NOMO-1 (cell line): ENCODE measurements at regions not wholly inside any gene's neighbourhood (a gene's known extent, or its start where the extent isn't known, plus 50 kb on each side); places are given as distances from the start of the nearest gene placed in this dataset.

Experiments used
- DNase-seq, 2 experiments: peaks; one replicate each; lab custom pipeline; 2025; ENCODE audit not compliant: unreplicated experiment in 2 of 2; lab: John Stamatoyannopoulos, UW

DNA sequence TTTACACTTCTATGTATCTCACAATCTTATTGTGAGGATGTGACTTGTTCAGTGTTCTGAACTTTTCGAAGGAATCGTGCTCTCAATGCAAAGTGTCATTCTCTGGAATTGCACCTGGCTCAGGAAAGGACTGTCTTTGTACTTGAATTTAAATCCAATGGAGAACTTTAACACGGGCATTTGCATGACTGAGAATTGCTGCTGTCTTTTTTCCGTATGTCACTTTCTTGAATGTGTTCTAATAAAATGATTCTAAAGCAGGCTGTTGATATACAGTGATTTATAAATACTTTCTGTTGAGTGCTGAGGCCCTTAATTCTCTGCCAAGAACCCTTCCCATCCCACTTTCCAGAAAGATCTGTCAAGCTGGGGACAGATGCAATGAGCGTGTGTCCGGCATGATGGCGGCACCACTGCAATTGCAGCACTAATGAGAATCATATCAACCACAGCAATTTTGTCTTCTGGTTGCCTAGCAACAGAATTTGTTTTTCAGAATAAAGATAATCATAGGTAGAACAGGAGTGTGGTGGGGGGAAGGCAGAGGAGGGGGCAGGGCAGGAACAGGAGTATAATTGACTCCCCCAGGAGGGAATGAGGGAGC is 210.6 kb upstream of the UMPS start:
- DNase-seq = no peak

GRCh38 chr3:124520970-124521369 is 209.3 kb upstream of the UMPS start:
- DNase-seq = no peak

GRCh38 chr3:124522082-124522625 is 208.1 kb upstream of the UMPS start:
- no peak for DNase-seq

DNA sequence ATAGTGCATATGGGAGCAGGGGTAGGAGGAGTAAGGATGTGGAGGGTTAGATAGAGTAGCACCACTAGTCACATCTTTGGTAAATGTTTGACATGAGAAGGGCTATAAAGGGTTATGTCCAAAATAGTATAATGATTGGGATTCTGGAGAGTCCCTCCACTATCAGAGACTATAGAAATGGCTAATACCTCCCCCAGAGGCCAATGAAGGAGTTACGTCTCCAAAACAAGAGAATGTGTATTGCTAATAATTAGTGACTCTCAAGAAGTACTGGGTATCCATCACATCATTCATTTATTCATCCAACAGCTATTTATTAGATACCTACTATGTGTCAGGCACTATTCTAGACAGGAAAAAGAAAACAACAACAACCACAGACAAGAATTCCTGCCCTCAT is 203.7 kb upstream of the UMPS start:
- no peak for DNase-seq

DNA sequence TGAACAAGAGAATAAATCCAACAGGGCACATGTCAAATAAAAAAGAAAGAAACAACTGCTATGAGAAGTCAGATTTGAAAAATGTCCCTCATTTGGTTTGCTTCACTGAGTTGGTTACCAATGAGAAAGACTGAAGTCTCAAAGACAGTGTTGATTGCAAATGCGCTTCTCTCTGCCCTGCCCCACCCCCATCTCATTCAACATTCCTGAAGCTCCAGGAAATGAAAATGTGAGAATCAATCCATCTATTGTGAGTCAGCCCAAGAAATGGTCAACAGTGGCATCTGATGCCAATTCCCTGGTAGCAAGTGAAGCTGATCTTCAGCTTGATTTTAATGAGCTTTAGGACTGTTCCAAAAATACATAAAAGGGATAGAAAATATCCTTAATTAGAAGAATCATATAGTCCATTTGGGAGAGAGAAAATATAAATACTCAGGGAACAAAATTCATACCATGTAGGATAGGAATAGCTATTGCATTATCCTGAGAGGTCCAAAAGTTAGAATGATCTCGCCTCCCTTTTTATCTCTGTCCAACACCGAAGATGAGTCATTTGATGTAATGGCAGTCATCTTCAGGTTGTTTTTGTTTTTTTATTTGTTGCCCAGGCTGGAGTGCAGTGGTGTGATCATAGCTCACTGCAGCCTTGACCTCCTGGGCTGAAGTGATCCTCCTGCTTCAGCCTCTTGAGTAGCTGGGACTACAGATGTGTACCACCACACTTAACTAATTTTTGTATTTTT is 200.3 kb upstream of the UMPS start:
- no peak for DNase-seq

- no peak for DNase-seq
Observed at GRCh38 chr3:124530916-124531315, 199.3 kb upstream of the UMPS start.

GRCh38 chr3:124532071-124532470 is 198.2 kb upstream of the UMPS start:
- DNase-seq = no peak

- no peak for DNase-seq
Observed at GRCh38 chr3:124535306-124535705, 194.9 kb upstream of the UMPS start.

- no peak for DNase-seq
Observed at GRCh38 chr3:124540550-124541211, 189.6 kb upstream of the UMPS start.

GRCh38 chr3:124542214-124542869 is 187.9 kb upstream of the UMPS start:
- peak in 1 of 2 experiments; percentile 9 for DNase-seq

DNA sequence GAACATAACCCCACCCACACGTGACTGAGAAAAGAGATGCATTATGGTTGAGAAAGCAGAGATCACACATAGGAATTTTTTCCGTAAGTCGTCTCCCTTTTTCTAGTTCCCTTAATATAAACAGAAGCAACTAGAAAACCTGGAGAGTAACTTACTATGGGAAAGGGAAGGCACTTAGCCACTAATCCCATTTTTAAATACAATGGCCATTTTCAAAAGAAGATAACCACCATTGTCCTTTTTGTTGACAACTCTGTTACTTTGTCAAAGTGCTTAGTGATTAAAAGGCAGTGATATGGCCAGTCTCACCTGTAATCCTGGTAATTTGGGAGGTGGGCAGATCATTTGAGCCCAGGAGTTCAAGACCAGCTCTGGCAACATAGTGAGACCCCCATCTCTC is 184.4 kb upstream of the UMPS start:
- DNase-seq = no peak

GRCh38 chr3:124552224-124552623 is 178.0 kb upstream of the UMPS start:
- no peak for DNase-seq

DNA sequence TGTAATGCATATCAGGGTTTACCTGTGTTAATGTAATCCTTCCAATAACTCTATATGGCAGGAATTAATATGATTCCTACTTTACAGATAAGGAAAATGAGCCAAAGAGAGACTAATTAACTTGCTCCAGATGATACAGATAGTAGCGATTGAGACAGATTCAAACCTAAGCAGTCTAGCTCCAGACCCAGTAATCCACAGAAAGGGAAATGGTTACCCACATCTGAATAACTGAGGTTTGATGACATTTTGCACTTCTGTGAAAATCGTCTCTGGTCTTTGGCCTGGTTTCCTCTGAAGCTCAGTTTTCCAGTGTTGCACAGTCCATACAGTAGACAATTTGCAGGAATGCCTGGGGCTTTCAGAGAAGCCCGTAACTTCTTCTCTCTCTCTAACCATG is 177.1 kb upstream of the UMPS start:
- DNase-seq = no peak

- DNase-seq = no peak
Observed at GRCh38 chr3:124556636-124557035, 173.6 kb upstream of the UMPS start.

GRCh38 chr3:124557433-124558232 is 172.6 kb upstream of the UMPS start:
- no peak for DNase-seq

GRCh38 chr3:124558991-124559845 is 171.0 kb upstream of the UMPS start:
- DNase-seq = no peak

- peak; percentile 21 to 59 for DNase-seq
Observed at GRCh38 chr3:124559846-124560574, 170.2 kb upstream of the UMPS start.

DNA sequence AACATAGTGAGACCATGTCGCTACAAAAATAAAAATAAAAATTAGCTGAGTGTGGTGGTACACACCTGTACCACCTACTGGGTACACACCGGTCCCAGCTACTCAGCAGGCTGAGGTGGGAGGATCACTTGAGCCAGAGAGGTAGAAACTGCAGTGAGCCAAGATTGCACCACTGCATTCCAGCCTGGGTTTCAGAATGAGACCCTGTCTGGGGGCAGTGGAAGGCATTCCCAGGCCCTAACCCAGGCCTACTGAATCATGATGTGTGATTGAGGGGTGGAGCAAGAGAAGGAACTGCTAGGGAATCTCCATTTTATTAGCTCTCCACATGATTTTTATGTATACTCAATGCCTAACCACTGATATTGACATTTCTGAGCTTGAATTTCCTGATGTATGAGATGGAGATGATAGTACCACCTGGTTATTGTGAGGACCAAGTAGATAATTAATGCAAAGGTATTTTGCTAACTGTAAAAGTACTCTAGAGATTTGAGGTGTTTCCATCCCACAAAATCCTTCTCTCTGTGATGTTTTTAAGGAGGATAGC is 169.5 kb upstream of the UMPS start:
- DNase-seq = no peak

GRCh38 chr3:124562769-124563168 is 167.5 kb upstream of the UMPS start:
- no peak for DNase-seq
